ENCODE measurements at regions not wholly inside any gene's neighbourhood (a gene's known extent, or its start where the extent isn't known, plus 50 kb on each side); places are given as distances from the start of the nearest gene placed in this dataset.

DNA sequence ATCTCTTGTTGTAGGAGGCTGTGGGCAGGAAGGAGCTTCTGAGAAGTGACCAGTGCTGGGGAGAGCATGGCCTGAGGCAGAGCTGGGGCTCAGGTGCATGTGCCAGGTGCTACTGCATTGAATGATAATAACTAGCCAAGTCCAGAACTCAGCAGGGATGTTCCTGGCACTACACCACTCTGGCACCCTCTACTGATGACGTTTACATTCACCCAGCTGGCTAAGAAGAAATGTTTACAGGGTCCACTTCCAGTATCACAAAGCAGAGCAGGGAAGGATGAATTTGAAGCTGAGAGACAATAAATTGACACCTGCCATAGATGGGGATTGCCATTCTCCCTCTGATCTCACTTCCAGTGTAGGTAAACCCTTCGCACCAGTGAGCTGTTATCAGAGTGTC is 411.8 kb downstream of the SETD4 start:
- no peak for DNase-seq (ENCODE audit: low read depth in 2 of 2)

DNA sequence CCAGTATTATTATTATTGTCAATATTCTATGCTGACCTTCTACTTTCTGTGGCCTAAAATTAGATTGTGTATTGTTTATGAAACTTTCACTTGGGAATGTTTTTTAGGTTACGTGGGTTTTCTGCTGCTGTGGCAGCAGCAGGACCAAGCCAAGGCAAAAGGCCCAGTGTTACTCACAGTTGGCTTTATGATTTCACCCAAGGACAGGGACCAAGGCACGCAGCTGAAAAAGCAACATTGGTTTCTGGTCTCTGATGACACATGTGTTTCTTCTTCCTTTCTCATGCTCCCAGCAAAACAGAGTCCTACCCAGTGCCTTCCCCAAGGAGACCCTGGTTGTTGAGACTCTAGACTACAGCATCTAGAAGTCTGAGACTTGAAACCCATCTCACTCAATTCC is 413.7 kb downstream of the SETD4 start:
- DNase-seq (ENCODE audit: low read depth in 2 of 2), result no peak

DNA sequence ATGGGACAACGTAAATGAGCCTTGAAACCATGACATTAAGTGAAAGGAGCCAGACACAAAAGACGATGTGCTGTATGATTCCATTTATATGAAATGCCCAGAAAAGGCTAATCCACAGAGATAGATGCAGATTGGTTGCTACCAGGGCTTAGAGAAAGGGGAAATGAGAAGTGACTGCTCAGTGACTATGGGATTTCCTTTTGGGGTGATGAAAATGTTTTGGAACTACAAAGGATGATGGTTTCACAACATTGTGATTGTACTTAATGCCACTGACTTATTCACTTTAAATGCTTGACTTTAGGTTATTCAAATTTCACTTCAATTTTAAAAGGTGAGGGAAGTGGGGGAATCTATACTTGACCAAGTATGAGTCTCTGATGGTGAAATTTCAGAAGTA is 414.3 kb downstream of the SETD4 start:
- DNase-seq (ENCODE audit: low read depth in 2 of 2), result no peak

DNA sequence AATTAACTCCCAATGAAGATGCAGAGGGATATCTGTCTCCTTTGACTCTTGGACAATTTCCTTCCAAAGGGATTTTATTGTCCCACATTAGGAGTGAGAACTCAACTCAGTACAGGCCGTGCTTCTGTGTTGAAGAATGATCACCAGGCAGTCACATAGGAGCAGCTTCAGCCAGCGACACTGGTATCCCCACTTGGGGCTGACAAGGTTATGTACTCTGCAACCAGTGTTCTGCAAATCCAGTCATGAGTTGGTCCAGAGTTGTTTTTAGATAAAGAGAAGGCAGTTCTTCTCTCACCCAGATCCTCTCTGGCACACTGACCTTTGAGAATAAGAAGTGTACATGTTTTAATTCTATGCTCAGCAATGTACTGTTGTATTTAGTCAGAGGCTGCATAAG is 415.8 kb downstream of the SETD4 start:
- no peak for DNase-seq (ENCODE audit: low read depth in 2 of 2)

DNA sequence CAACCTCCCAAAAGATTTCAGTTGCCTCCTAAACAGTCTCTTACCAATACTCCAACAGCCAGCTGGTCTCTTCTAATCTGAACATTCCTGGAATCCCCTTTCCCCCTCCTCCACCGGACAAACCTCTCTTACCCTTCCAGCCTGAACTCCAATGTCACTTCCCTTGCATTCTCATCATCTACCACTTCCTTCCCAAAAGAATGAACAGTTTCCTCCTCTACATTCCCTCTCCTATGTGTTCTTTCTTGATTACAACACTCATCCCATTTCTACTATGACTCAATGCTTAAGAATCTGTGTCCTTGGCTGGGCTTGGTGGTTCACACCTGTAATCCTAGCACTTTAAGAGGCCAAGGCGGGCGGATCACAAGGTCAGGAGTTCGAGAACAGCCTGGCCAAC is 417.1 kb downstream of the SETD4 start:
- no peak for DNase-seq (ENCODE audit: low read depth in 2 of 2)

DNA sequence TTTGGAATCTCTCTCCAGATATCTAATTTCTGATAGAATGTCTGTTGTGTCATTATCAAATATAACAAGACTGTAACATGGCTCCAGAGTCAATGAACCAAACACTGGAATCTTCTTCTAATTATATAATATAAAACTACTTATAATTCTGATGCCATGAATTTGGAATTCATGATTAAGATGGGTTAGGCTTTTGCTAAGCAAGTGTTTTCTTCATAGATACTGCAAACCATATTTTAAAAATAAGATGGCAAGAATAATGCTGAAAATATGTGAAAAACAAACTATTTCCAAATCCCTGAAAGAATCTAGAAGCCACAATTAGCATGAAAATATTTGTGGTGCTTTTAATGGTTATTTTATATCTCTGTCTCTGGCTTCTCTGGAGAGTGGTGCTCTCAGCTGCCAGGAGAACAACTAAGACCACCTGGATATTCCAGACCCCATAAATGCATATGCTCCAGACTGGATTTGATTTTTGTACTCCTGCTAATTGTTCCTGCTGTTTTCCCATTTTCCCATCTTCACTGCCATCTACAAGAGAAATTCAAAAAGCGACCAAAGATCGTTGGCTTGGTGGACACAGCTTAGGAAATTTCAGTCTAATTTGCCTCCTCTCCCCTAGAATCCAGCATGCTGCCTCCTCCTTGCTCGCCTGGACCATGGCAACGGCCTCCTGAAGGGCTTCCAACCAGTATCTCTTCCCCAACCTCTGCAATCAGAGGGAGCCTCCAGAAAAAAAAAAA is 418.9 kb downstream of the SETD4 start:
- DNase-seq (ENCODE audit: low read depth in 2 of 2), result no peak

DNA sequence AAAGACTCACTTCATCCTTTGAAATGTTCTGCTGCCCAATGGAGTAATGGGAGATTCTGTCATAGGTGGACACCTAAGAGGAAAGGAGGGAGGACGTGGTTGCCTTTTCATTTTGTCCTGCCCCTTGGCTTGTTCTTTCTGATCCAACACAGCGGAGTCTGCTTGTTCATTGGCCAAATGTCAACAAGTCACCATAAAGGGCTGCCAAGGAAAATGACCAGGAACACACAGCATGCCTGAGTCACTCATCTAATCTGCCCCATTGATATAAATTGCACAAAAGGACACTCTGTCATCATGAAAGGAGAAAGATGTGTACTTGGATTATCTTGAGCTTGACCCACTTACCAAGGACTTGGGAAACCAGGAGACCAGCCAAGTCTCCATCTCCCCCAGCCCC is 422.9 kb downstream of the SETD4 start:
- no peak for DNase-seq (ENCODE audit: low read depth in 2 of 2)

DNA sequence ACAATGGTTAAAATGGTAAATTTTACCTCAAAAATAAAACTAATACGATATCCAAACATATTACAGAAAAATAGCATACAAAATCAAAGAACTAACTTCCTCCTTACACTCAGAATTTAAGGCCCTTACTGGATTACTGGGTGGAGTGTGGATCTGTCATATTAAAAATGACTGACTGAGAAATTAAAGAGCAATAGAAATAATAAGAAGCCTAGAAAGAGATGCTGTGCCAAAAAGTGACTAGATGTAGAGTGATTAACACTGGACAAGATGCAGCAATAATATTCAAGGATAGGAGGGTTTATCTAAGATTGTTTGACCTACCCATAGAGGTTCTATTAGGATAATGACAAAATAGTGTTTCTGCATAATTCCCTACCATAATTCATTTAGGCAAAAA is 424.3 kb downstream of the SETD4 start:
- no peak for DNase-seq (ENCODE audit: low read depth in 2 of 2)

DNA sequence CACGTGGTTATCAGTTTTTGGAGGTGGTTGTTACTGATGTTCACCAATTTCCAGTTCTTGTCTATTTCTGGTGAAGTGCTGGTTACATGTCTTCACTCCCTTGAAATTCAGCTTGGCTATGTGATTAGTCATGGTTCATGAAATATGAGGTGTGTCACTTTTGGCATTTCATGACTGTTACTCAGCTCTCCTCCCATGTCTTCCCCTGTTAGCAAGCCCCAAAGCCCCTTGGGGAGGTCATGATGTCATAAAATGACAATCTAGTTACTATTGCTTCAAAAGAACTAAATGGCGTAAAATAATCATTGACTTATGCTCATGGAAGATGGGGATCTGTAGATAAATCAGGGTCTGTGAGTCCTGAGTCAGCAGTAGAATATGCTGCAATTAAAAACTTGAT is 425.1 kb downstream of the SETD4 start:
- no peak for DNase-seq (ENCODE audit: low read depth in 2 of 2)

DNA sequence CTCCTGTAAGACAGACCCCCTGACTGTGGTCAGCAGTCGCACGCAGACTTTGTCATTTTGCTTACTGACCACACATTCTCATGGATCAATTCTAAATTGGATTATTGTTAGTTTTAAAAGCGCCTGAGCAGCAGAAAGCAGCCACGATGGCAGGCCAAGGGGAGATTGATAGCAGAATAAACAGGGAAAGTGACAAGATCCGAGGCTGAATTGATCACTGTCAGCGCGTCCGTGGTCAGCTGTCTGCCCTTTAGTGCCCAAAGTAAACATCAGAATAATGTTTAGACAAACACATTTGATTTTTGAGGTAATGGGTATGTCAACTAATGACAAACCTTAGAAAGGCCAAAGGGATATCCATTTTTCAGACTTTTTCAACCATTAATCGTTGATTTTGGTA is 426.8 kb downstream of the SETD4 start:
- no peak for DNase-seq (ENCODE audit: low read depth in 2 of 2)

DNA sequence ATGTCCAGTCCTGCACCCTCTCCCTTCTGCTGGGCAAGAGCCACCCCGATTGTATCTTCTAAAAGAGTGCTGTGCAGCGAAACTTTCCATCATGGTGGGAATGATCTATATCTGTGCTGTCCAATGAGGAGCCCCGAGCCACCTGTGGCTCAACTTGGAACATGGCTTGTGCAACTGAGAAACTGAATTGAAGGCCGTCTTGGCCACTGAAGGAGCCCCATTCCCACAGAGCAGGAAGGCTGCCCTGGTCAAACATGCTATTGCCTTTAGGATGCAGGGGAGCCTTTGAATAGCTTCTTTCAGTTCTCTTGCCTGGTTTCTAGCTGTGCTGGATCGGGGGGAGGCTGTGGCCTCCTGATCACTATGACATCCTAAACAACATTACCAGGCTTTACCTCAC is 427.6 kb downstream of the SETD4 start:
- no peak for DNase-seq (ENCODE audit: low read depth in 2 of 2)

DNA sequence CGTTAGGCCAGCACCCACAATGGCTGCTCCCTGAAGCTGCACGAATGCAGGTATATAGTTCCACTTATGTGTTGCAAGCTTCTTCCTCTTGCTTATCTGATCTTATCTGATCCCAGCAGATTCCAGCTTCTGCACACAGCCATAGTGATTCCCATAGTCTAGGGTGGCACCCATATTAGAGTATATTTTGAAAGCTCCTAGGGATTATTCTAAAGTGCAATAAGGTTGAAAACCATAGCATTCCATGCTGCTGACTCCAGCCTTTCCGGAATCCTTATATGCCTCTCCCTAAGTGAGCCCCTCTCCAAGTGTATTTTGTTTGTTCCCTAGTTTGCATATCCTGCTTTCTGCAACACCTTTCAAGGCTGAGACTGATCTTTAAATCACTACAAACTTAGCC is 432.0 kb downstream of the SETD4 start:
- DNase-seq (ENCODE audit: low read depth in 2 of 2), result no peak

DNA sequence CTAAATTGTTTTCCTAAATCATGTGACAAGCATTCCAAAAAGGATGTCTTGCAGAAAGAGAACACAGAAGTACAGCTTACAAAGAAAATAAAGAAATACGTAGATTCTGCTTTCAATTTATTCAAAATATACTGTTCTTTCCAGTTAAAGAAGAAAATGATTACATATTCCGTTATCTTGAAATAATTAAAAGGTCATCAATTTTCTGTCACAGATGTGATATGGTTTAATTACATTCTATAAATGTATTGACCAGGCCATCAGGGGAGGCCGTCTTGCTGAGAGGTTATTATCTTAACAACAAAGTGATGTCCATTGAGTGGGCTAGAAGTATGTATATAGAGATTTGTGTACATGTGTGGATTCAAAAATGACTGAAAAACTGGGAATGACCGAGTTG is 432.9 kb downstream of the SETD4 start:
- no peak for DNase-seq (ENCODE audit: low read depth in 2 of 2)

DNA sequence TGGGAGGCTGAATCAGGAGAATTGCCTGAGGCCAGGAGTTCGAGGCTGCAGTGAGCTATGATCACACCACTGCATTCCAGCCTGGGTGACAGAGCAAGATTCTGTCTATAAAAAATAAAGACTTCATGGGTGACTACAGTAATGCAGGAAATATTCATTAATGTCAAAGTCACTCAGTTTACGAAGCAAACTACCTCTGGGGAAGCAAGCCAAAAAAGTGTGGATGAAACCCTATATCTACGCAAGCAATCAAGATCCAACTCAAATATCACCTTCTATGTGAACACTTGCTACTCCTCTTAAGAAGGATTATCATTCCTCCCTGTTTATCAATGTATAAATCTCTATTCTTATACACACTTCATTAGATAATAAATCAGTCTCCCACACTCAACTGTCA is 434.8 kb downstream of the SETD4 start:
- no peak for DNase-seq (ENCODE audit: low read depth in 2 of 2)

DNA sequence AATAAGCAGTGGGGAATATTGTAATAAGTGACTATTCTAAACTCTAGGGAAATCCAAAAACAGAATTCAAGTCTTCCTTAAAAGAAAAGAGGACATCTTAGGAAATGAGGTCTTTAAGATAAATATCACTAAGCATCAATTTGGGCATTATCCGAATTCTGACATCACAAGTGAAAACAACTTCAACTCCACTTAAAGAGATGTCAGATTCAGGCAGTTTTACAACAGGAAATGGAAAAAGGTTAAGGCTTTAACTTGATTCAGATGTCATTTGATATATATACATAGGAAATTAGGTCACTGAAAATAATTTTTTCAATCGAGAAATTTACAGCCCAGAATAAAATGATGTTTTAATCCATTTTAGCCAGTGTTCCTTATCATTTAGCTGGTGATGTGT is 435.4 kb downstream of the SETD4 start:
- DNase-seq (ENCODE audit: low read depth in 2 of 2), result no peak

DNA sequence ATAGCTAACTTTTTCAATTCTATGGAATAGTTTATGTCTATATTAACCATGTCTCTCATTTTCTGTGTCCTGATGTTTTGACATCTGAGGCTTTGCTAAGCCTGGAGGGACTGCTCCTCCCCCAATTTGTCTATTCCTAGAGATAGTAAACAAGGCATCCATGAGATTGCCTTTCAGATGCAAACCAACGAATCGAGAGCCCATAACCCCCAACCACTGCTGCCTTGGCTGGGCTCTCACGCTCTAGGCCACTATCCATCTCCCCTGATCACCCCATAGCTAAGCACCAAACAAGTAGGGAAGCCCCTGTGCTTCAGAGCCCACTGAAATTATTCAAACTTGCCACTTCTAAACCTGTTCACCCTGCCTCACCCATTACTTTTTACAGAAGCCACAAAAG is 437.7 kb downstream of the SETD4 start:
- no peak for DNase-seq (ENCODE audit: low read depth in 2 of 2)

DNA sequence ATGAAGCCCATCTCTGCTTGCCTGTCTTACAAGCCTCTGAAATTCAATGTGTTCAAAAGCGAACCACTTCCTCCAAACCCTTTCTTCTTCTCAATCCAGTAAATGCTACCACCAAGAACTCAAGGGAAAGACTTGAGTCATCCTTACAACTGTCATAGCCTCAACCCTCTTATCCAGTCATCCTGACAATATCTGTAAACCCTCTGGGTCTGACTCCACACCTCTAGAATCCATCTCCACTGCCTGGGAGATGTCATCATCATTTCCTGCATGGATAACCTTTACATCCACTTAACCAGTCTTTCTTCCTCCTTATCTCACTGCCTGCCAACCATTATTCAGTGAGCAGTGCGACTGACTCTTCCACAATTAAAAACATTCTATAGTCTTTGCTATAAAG is 441.1 kb downstream of the SETD4 start:
- no peak for DNase-seq (ENCODE audit: low read depth in 2 of 2)

DNA sequence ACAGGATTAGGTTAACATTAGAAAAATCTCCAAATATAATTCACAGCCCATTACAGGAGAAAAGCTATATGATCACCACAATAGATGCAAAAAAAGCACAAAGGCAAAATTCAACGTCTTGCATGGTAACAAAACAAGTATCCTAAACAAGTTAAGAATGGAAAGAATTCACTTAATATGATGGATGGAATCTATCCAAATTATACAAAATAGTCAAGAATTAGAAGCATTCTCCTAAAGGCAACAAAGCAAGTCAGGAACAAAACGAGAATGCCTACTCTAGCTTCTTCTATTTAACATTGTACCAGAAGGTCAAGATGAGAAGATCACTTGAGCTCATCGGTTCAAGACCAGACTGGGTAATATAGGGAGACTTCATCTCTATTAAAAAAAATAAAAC is 442.8 kb downstream of the SETD4 start:
- no peak for DNase-seq (ENCODE audit: low read depth in 2 of 2)

DNA sequence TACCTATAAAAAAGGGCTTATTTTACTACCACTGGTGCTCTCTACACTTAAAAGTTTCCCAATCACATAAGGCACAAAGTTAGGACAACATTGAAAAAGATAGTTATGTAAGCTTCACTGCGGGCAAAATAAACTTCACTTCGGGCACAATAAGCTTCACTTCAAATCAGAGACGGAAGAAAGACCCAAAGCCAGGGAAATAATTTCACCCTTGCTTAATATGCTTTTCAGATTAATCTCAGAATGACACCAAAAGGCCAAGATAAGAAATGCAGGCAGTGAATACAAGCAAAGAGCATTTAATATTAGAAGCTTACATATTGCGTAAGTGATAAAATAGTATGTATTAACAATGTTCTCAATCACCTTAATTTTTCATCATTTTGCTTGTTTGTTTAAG is 444.2 kb downstream of the SETD4 start:
- DNase-seq (ENCODE audit: low read depth in 2 of 2), result no peak

DNA sequence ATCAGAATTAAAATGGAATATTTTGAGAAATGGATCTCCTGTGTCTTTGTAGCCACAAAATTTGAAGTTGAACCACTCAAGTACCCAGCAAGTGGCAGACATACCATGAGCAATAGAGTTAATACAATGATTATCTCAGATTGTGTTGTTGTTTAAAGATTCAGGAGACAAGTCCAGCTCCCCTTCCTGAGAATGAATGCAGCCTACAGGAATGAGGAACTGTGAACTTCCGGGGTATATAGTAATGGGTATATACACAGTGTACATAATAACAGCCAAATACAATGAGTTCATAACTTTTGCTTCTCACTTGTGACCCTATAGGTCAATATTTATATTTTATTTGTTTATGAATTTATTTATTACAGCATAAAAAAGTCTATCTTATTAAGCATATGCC is 445.0 kb downstream of the SETD4 start:
- DNase-seq (ENCODE audit: low read depth in 2 of 2), result no peak

DNA sequence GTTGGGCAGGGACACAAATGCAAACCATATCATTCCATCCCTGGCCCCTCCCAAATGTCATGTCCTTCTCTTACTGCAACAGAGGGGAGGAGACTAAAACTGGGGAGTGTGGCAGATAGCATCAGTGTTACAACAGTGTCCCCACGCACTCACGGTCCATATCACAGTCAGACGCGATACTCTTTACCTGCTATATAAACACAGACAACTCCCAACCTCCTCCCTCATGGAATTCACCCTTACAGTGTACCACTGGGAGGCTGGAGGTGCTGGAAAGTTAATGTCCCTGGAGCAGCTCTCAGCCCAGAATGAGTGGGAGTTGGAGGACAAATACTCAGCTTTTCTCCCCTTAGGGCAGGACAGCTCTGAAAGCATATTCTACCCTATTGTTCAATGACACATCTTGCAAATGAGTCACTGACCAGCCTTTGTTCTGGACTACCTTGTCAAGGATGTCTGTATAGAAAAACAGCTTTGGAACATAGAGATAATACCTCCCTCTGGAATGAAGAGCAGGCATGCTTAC is 445.9 kb downstream of the SETD4 start:
- no peak for DNase-seq (ENCODE audit: low read depth in 2 of 2)

DNA sequence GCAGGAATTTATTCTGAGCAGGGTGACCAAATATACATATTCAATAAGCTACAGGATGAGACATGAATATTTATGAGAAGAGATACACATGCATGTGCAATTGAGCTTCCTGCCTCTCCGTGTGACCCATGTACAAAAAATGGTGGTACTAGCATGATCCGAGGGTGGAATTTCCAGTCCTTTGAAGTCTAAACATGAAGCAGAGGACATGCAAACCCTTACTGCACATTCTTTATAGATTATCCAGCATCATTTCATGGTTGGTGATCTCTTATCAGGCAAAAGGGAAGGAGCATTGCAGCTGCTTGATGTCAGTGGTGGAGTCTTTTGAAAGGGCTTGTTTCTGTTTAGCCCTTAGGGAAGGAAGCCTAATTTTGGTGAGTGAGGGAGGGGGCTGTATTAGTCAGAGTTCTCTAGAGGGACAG is 448.6 kb downstream of the SETD4 start:
- no peak for DNase-seq (ENCODE audit: low read depth in 2 of 2)

DNA sequence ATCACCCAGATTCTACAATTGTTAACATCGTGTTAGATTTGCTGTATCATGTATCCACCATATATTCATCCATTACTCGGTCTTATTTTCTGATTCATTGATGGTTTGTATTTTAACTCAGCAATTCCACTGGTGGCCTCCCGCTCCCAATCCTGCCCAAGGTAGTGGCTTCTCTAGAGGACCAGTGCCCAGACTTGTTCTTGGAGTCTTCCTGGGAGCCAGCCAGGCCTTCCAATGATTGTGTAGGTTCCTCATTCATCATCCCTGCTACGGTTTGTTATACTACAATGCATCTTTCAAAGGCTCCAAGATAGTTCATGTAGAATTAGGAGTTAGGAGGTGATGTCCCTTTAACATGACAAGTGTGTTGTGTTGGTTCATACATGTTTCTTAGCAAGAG is 451.1 kb downstream of the SETD4 start:
- no peak for DNase-seq (ENCODE audit: low read depth in 2 of 2)

DNA sequence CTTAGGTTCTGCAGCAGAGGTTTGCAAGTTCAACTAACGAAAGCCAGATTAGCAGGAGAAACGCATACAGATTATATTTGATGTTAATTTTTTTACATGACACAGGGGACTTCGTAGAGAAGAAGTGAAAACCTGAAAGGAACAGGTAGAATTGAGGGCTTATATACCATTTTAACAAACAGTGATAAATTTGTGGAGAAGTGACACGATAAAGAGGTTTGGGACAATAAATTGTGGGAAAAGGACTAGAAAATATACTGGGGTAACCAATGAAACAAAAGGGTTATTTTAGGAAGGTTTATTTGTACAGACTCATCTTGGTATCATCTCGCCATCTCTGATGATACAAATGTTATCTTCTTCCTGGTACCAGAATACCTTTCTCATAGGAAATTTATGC is 452.9 kb downstream of the SETD4 start:
- no peak for DNase-seq (ENCODE audit: low read depth in 2 of 2)
